RCC 7860 (cell line): ENCODE measurements at regions not wholly inside any gene's neighbourhood (a gene's known extent, or its start where the extent isn't known, plus 50 kb on each side); places are given as distances from the start of the nearest gene placed in this dataset.

Source experiments
- DNase-seq: peaks from one replicate; pipeline ENCODE4 v3.0.0-alpha.2; 2015; ENCODE audit warnings: low spot score
- FAIRE-seq: peaks from 2 replicates; lab custom pipeline; 2012; peaks lifted over from hg19 to GRCh38; lab: Jason Lieb, UNC

- FAIRE-seq (no peak), DNase-seq (no peak)
Observed at GRCh38 chr2:6749962-6750361, 115.7 kb downstream of the CMPK2 start.

GRCh38 chr2:6750411-6751158 lies 115.1 kb downstream of the CMPK2 start:
- DNase-seq (no peak), FAIRE-seq (no peak)

- FAIRE-seq (no peak), DNase-seq (no peak)
Observed at GRCh38 chr2:6754419-6754818, 111.3 kb downstream of the CMPK2 start.

GRCh38 chr2:6755456-6755855 lies 110.3 kb downstream of the CMPK2 start:
- FAIRE-seq (no peak), DNase-seq (no peak)

GRCh38 chr2:6757215-6757614 lies 108.5 kb downstream of the CMPK2 start:
- FAIRE-seq (no peak), DNase-seq (no peak)

- no peak for DNase-seq
- FAIRE-seq = no peak
Observed at GRCh38 chr2:6759689-6760088, 106.0 kb downstream of the CMPK2 start.

GRCh38 chr2:6760132-6760531 lies 105.6 kb downstream of the CMPK2 start:
- FAIRE-seq (no peak), DNase-seq (no peak)

- FAIRE-seq = no peak
Observed at GRCh38 chr2:6764968-6765723, 100.6 kb downstream of the CMPK2 start.

GRCh38 chr2:6769346-6769745 lies 96.4 kb downstream of the CMPK2 start:
- DNase-seq = no peak
- FAIRE-seq = no peak

More at GRCh38 chr2:6764968-6765723, 100.6 kb downstream of the CMPK2 start:
- DNase-seq = no peak

GRCh38 chr2:6770006-6770405 lies 95.7 kb downstream of the CMPK2 start:
- no peak for DNase-seq
- FAIRE-seq = no peak

- DNase-seq = no peak
Observed at GRCh38 chr2:6771634-6772611, 93.8 kb downstream of the CMPK2 start.

GRCh38 chr2:6773007-6773693 lies 92.6 kb downstream of the CMPK2 start:
- DNase-seq = no peak
- no peak for FAIRE-seq

More at GRCh38 chr2:6771634-6772611, 93.8 kb downstream of the CMPK2 start:
- FAIRE-seq = no peak

GRCh38 chr2:6773694-6774044 lies 92.0 kb downstream of the CMPK2 start:
- FAIRE-seq = no peak
- no peak for DNase-seq

- FAIRE-seq = no peak
- DNase-seq = no peak
Observed at GRCh38 chr2:6776125-6776524, 89.6 kb downstream of the CMPK2 start.

- no peak for FAIRE-seq
- no peak for DNase-seq
Observed at GRCh38 chr2:6777626-6778025, 88.1 kb downstream of the CMPK2 start.

GRCh38 chr2:6780765-6781274 lies 84.9 kb downstream of the CMPK2 start:
- no peak for FAIRE-seq
- no peak for DNase-seq

GRCh38 chr2:6782517-6783237 lies 83.0 kb downstream of the CMPK2 start:
- FAIRE-seq = no peak
- no peak for DNase-seq

GRCh38 chr2:6783238-6783614 lies 82.5 kb downstream of the CMPK2 start:
- FAIRE-seq (no peak), DNase-seq (no peak)

GRCh38 chr2:6784291-6784690 lies 81.4 kb downstream of the CMPK2 start:
- no peak for FAIRE-seq
- no peak for DNase-seq

GRCh38 chr2:6785493-6785892 lies 80.2 kb downstream of the CMPK2 start:
- FAIRE-seq = no peak
- DNase-seq = no peak
